ENCODE measurements at regions not wholly inside any gene's neighbourhood (a gene's known extent, or its start where the extent isn't known, plus 50 kb on each side); places are given as distances from the start of the nearest gene placed in this dataset.

DNA sequence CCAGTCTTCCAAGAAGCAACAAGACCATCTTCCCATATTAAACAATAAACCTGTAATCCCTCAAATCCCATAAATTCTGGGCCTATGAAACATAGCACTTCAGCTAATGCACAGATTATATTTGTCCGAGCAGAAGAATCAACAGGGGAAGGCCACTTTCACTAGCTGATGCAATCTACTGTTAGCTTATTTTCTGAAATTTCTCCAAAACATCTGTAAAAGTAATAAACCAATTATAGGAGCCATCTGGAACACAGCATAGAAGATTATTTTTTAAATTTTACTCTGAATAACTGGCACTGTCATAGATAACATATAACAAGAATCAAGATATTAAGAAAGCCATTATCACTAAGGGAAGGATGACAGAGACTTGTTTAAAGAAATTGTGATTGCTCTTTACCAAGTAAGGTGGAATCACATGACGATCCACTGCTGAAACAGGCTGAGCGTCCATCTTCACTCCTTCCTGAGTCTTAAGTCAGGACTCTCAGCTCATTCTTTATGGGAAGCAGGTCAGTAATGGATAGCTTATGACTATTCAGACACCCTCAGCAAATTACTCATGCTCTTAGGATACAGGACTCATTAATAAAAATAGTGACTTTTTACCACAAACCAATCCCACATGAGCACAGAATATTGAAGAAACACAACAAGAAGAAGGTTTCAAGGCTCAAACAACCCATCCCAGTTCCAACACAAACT, 719.5 kb downstream of the XPNPEP1 start:
- DNase-seq, result peak; percentile 15

DNA sequence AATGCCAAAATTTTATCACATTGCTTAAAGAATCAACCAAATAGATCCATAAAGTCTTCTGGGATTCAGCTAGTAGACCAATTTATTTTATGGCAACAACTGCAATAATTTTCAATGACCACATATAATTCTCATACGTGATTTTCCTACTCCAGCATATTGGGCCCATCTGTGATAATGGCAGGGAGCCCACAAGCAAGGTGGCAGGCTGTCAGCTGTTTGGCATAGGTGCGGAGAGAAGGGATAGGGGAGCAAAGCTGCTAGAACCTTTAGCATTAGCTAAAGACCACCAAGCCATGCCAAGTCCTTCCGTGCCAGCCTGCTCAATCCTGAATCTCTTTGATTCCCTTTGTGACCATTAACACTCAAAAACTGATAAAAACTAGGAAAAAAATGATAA, 721.2 kb downstream of the XPNPEP1 start:
- no peak for DNase-seq

DNA sequence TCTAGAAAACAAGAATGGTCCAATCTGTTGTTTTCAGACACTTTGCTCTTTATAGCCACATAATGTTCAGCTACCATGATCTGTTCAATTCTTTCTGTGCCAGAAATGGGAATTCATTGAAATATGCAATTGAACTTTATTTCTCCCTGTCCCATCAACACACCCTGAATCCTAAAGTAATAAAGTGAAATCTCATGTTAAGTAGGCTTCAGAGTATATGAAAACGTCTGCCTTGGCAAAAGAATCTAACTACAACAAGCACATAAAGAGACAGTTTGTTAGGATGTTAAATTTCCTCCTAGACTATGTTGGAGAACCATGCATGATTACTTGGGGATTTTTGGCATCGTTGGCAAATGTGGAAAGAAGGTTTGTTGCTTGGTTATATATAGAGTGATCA, 722.7 kb downstream of the XPNPEP1 start:
- no peak for DNase-seq

DNA sequence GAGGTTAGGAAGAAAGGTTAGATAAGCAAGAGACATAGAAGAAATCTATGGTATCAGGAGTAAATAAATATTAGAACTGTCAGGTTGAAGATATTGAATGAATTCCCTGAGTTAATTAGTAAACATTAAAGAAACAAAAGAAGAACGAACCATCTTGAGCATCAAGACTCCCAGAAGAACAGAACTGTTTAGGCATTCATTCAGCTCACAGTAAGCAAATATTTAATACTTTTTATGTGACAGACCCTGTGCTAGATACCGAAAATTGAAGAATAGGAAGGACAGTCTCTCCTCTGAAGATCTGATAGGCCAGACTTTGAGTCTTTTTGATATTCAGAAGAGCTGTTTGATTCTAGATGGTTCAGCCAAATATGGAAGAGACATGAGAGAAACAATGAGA, 731.5 kb downstream of the XPNPEP1 start:
- DNase-seq, result no peak

DNA sequence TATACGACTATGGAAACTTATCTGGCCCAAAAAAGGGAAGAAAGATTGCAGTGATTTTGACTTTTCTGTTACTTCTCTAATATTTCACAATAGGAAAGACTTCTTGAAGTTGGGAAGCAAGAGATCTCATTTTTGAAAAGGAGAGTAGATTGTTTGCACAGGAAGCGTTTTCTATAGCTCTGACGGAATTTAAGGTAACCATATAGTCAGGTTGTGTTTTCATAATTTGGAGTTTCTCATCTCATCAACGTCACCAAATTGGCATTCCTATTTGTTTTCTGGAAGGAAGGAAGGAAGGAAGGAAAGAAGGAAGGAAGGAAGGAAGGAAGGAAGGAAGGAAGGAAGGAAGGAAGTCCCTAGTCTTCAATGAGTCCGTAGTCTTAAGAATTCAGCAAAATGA, 732.0 kb downstream of the XPNPEP1 start:
- no peak for DNase-seq

DNA sequence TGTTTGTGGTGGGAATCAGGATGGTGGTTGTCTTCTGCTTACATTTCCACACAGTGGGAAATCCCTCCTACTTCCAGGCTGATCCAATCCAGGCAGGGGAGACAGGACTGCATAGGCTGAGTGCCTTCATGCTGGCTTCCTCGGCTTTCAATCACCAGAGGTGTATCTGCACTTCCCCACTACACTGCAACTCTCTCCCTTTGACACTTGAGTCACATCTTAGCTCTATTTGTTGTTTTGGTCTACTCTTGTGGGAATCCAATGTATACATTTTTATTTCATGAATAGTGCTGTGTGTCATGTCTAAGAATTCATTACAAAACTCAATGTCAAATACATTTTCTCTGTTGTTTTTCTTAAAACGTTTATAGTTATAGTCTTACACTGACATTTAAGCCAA, 735.6 kb downstream of the XPNPEP1 start:
- no peak for DNase-seq

DNA sequence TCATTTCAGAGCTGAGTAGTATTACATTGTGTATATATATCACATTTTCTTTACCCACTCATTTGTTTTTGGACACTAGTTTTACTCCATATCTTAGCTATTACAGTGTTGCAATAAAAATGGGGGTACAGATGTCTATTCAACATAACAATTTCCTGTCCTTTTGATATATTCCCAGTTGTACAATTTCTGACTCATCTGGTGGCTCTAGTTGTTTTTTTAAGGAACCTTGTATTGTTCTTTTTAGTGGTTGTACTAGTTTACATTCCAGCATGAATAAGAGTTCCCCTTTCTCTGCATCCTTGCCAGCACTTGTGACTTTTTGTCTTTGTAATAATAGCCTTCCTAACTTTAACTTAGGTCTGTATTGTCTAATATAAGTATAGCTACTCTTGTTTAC, 739.9 kb downstream of the XPNPEP1 start:
- no peak for DNase-seq

DNA sequence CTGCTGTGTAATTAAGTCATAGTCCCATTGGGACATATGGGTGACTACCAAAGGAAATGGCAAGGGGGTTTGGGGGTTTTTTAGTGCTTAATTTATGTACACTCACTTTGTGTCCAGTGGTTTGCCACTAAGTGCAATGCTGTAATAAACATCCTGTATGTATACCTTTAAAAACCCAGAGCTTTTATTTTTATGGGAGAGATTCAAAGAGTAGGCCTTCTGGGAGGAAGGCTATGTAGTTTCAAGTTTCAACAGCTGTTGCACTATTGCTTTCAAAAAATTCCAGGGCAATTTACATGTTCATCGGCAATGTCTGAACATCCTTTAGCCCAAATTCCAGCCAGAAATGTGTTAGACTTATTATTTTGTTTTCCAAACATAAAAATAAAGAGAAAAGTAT, 744.7 kb downstream of the XPNPEP1 start:
- DNase-seq, result no peak

DNA sequence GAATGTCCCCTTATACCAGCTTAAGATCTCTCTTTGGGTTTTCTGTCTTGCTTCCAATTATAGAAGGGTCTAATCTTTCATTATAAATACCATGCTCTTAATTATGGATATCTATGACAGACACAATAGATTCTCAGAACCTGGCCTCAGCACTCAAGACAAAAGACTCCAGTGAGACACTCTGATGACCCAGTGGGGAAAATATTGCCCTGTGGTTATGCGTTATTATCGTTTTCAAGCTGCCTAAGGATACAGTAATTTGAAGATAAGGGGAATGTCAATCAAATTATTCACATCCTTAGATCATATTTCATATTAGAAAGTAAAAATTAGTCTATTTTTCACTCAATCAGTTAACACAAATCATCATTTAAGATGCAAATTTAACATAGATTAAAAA, 748.8 kb downstream of the XPNPEP1 start:
- no peak for DNase-seq

DNA sequence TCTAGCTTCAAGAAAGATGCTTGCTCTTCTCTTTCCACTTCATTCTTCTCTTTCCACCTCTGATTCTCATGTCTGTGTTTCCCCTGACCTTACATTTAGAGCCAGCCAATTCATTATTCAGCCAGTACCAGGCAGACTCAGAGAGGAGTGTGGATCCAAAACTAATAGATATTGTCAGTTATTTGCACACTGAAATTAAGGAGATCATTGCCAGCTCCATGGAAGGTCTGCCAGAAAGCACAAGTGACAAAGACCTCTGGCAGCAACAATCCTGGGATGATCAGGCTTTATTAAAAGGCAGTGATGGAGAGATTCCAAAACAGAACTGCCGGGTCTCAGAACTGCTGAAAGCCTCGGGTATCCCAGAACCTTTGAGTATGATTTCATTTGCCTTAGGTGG, 749.4 kb downstream of the XPNPEP1 start:
- no peak for DNase-seq

DNA sequence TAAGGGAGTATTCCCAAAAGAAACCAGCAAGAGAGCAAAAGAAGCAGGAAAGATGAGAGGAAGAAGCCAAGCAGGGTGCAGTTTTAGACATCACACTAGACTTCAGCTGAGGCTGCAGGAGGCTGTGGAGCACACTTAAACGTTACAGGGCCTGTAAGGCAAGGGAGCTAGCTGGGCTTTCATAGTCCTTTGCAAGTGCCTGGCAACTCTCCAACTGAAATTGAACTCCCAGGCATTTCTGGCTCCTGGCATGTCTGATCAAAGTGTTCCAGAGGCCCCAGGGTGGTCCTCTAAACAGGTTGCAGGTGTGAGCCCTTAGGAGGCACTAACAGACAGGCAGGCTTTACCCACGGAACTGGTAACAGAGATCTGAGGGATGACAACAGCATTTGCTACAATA, 750.2 kb downstream of the XPNPEP1 start:
- DNase-seq, result no peak

DNA sequence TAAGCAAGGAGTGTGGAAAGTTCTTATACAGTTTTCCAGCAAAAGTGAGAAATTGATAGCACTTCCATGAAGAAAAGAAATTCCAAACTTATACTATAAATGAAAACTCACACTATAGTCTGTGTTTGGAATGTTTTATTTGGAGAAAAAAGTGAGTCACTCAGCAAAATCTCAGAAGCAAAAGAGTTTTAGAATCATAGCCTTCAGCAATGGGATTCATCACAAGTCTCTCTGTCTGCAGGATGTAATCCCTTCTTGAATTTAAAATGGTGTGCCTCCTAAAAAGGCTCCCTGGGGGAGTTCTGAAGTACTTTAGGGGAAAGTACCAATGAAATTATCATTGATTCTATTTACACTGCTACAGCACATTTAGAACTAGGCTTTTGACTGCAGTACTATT, 756.4 kb downstream of the XPNPEP1 start:
- no peak for DNase-seq

DNA sequence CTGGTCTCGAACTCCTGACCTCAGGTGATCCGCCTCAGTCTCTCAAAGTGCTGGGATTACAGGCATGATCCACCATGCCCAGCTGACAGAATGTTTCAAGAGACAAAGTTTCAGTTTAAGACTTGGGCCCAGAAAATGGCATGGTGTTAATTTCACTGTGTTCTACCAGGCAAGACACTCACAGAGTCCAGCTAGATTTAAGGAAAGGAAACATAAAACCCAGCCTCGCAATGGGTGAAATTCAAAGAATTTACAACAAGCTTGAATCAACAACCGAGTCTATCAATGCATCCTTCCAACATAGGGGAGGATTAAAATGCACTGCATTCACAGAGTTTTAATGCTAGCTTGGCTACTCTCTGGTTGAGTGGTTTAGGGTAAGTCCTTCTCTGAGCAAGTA, 764.0 kb downstream of the XPNPEP1 start:
- DNase-seq, result no peak

DNA sequence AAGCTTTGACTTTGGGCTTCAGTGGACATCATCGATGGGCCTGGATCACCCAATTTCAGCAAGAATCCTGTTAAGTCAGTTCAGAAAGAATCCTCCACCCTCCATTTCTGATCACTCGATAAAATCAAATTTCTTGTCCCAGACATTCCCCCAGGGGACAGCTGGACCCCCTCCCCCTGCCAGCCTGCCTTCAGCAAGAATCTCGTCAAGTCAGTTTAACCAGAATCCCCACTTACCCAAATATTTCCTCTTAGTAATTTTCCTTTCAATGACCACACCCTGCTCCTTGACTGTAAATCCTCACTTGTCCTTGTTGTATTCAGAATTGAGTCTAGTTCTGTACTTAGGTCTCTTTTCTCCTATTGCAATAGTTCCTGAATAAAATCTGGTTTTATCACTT, 766.9 kb downstream of the XPNPEP1 start:
- no peak for DNase-seq

DNA sequence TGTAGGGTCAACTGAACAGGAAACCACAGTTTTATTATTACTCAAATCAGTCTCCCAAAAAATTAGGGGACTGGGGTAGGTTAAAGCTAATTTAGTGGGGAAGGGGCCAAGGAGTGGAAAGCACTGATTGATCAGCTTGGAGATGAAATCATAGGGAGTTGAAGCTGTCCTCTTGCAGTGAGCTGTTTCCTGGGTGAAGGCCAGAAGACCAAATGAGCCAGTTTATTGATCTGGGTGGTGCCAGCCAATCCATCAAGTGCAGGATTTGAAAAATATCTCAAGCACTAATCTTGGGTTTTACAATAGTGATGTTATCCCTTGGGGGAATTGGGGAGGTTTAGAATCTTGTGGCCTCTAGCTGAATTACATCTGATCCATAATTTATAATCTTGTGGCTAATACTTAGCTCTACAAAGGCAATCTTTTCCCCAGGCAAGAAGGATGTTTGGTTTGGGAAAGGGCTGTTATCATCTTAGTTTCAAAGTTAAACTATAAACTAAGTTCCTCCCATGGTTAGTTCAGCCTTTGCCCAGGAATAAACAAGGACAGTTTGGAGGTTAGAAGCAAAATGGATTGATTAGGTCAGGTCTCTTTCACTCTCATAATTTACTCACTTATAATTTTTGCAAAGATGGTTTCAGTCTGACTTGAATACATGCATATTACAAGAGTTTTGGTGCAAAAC, 773.5 kb downstream of the XPNPEP1 start:
- DNase-seq, result no peak

DNA sequence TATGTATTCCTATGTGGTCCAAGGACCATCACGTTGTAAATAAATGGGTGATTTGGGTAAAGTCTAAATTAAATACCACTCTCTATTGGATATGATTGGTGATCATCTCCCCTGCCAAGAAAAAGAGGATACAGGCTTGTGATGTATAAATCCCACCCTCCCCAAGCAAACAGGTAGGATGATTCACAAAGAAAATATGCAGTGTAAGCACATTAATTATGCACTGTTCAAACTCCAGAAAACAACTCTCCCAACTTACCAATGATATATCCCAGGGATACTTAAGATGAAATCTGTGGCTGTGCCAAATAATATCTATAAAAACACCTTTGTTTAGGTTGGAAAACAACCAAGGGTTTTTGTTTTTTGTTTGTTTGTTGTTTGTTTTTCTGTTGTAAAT, 795.9 kb downstream of the XPNPEP1 start:
- DNase-seq, result no peak

DNA sequence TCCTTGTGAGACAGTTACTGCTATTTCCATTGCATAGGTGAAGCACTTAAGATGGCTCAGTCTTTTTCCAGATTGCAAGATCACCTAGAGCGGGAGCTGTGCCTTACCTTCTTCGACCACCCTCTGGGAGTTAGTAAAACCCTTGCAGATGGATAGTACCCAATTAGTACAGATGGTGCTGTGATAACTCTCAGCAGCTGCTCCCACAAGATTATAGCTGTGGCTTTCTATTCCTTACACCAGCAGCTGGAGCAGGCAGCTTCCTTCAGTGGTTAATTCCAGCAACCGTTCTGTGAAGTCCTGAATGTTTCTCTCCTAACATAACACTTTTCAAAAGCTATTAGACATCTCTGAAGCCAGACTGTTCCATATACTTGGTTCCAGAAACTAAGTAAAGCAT, 796.8 kb downstream of the XPNPEP1 start:
- no peak for DNase-seq

DNA sequence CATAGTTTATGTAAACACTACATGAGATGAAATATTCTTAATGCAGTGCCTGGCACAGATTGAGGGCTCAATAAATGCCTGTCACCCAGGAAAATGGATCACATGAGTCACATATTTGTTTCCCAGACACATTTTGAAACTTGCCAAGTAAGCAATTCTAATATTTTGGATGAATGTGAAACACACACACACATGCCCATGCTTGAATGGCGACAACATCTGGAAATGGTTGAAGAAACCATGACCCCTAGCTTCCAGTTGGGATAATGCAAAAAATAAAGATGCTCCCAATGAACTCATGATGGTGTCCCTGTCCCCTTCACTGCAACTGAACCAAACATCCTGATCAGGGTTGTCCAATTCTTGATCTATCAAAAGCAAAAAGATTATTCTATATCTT, 797.3 kb downstream of the XPNPEP1 start:
- no peak for DNase-seq

DNA sequence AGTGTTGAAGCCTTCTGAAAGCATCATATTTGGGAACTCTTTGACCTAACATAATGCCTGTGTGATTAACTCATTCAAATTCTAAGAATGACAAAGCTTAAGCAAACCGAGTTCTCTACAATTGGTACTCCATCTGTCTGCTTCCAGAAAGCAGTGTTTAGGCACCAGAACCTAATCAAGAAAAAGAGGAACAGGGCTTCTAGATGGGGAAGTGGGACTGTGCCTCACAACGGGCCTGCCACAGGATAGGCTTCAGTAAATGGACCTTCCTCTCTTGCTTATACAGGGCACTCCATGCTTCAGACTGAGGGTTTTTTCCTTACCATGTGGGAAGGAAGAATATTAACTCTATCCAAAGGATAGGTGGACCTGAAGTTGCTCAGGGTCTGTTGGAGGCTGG, 808.1 kb downstream of the XPNPEP1 start:
- DNase-seq, result no peak

DNA sequence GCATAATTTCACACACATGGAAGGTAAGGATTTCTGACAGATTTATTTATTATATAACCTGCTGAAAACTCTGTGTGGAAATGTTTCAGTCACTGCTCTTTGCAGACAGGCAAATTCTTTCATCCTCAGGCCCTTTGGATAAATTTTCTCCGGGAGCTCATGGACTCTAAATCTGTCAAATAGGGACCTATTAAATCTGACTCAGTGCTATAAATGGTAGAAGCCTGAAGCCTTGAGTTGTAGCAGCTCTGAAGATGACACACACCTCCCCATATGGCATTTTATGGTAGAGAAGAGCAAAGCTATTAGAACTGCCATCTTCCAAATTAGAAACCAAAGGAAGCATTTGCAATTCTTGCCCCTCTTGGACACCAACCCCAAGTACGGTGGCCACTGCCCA, 808.7 kb downstream of the XPNPEP1 start:
- no peak for DNase-seq

DNA sequence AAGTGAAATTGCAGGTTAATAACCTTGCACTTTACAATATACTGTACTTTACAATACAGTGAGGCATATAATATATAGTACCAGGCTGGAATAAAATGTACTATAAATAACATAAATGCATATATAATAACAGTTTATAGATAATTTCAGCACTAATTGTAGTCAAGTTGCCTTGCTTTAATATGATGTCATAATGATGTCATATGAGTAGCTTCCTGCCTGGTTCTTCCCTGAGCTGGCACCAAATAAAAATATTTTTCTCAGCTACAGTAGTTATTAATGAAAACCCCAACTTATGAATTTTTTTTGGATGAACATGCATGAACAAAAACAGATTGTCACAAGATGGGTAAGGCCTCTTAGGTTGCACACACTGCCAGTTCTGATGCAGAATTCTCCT, 816.7 kb downstream of the XPNPEP1 start:
- no peak for DNase-seq

DNA sequence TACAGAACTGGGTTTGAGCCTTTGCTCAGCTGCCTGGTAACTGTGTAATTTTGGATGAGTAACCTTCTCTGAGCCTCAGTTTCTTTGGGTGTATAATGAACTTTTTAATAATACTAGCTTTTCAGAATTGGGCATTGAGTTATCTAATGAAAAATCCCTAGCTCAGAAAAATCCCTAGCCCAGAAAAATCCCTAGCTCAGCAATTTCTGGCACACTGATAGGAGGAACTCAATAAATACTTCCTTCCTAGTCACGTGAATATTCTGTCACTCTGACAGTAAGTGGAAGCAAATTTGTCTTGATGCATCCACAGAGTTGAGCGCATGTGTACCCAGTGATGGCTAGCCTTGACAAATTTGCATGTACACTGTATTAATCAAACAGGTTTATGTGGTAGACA, 817.6 kb downstream of the XPNPEP1 start:
- no peak for DNase-seq

DNA sequence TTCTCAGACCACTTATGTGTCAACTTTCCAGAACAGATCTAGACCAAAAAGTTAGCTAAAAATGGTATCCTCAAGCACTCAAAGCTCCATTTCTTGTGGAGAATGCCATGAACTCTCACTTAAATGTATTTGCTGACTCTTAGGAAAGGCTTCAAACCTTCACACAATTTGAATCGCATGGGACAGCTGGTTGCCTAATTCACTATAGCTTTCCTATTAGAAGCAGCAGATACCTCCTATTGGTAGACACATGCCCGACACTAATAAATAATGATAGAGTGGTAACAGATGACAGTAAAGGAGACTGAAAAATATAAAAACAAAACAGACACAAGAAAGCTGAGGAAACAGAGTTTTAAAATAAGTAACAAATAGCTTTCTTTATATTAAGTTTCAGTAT, 818.5 kb downstream of the XPNPEP1 start:
- no peak for DNase-seq

DNA sequence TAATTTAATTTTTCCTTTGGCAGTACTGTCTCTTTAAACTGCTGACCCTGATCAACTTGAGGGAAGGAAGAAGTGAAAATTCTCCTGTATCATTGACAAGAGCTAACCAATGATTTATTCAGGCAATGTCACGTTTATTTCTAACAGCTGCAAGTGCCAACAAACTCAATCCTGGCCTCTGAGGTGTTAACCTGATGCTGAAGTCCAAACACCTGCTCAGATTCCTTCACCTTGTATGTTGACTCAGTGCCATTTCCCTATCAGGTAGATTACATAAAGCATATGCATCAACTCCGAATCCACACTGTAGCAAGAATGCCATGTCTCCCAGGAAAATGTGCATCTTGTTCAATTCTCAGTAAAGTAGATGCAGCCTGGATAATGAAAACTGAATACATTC, 820.0 kb downstream of the XPNPEP1 start:
- DNase-seq, result no peak

Measured in muscle of arm (tissue), 1 donor.